ENCODE measurements at regions not wholly inside any gene's neighbourhood (a gene's known extent, or its start where the extent isn't known, plus 50 kb on each side); places are given as distances from the start of the nearest gene placed in this dataset.

DNA sequence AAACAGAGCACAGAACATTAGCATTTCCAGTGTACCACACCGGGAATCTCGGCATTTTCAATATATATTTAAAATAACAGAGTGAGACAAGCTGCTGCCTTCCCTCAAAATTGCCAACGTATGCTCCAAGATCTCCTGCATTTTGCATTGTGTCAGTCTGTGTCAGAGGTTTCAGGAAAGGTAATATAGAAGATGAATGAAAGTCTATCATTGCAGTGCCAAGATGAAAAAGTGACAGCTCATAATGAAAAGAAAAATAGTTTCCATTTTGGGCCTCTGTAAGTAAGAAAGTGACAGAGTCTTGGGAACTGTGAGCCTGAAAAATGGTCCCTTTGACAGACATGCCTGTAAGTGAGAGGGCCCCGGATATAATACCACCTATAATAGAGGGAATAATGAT is 297.8 kb upstream of the PIK3C3 start:
- Histone ChIP-seq H4K20me1 (ENCODE audit: insufficient read depth) (no peaks in the 10 kb centered on the region), H3K4me3 (IDR thresholded peaks at IDR 0.05; ENCODE audit: insufficient read depth, low read depth, low read length) (no peak overlapping the region), H2AFZ (ENCODE audit: low read depth) (no peak overlapping the region), H3K4me2 (no peak overlapping the region), H3K79me2 (ENCODE audit: insufficient read depth, low read depth) (no peaks in the 10 kb centered on the region), H3K4me1 (ENCODE audit: low read depth, poor library complexity, severe bottlenecking) (no peaks in the 10 kb centered on the region), H3K27ac (no peak overlapping the region), H3K27me3 (ENCODE audit: insufficient read depth, low read depth) (no peaks in the 10 kb centered on the region), H3K9ac (no peak overlapping the region), H3K36me3 (ENCODE audit: insufficient read depth) (no peaks in the 10 kb centered on the region)
- TF ChIP-seq, protein P1, sequence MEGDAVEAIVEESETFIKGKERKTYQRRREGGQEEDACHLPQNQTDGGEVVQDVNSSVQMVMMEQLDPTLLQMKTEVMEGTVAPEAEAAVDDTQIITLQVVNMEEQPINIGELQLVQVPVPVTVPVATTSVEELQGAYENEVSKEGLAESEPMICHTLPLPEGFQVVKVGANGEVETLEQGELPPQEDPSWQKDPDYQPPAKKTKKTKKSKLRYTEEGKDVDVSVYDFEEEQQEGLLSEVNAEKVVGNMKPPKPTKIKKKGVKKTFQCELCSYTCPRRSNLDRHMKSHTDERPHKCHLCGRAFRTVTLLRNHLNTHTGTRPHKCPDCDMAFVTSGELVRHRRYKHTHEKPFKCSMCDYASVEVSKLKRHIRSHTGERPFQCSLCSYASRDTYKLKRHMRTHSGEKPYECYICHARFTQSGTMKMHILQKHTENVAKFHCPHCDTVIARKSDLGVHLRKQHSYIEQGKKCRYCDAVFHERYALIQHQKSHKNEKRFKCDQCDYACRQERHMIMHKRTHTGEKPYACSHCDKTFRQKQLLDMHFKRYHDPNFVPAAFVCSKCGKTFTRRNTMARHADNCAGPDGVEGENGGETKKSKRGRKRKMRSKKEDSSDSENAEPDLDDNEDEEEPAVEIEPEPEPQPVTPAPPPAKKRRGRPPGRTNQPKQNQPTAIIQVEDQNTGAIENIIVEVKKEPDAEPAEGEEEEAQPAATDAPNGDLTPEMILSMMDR (conservative IDR thresholded peaks at IDR 0.05; ENCODE audit: low read depth, low read length) = no peak

DNA sequence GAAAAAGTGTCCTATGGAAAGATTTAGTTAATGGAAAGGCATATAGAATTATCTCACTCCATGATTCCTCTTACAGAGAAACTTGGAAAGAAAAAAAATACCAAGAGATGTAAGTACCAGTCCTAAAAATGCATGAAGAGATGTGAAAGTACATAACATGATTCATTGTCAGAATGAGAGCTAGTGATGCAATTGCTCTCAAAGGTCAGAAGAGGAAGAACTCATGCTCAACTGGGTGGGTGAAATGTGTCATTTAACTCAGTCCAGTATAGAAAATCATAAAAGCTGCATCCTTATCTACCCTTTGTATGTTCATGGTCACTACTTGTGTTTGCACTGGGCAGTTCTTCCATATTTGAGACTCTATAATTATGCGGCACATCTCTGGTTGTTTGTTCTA is 300.0 kb upstream of the PIK3C3 start:
- Histone ChIP-seq H3K4me1 (ENCODE audit: low read depth, poor library complexity, severe bottlenecking) (no peaks in the 10 kb centered on the region), H3K9ac (no peak overlapping the region), H3K36me3 (ENCODE audit: insufficient read depth) (no peaks in the 10 kb centered on the region), H3K27me3 (ENCODE audit: insufficient read depth, low read depth) (no peaks in the 10 kb centered on the region), H2AFZ (ENCODE audit: low read depth) (no peak overlapping the region), H3K4me3 (IDR thresholded peaks at IDR 0.05; ENCODE audit: insufficient read depth, low read depth, low read length) (no peak overlapping the region), H3K79me2 (ENCODE audit: insufficient read depth, low read depth) (no peaks in the 10 kb centered on the region), H3K4me2 (no peak overlapping the region), H4K20me1 (ENCODE audit: insufficient read depth) (no peaks in the 10 kb centered on the region), H3K27ac (no peak overlapping the region)
- TF ChIP-seq, protein P1 (conservative IDR thresholded peaks at IDR 0.05; ENCODE audit: low read depth, low read length) = no peak

DNA sequence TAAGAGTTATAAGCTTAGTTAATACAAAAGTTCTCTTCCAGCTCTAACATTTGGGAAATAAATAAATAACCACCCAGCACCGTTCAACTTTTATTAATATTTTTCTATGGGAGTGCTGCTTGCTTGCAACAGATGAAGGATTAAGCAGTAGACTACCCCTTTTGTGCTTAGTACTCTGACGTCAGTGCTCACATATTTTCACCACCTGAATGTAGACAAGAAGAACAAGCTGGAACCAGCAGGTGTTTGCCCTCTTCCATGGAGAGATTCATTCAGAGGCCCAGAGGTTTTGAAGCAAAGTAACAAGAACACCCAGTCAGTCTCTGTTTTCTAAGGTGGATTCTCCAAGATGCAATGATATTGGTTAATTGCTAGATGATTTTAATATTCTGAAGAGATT is 307.1 kb upstream of the PIK3C3 start:
- no peaks in the 10 kb centered on the region for H3K4me1 ChIP-seq (ENCODE audit: low read depth, poor library complexity, severe bottlenecking)
- no peaks in the 10 kb centered on the region for H3K79me2 ChIP-seq (ENCODE audit: insufficient read depth, low read depth)
- no peaks in the 10 kb centered on the region for H4K20me1 ChIP-seq (ENCODE audit: insufficient read depth)
- TF ChIP-seq, protein P1 (conservative IDR thresholded peaks at IDR 0.05; ENCODE audit: low read depth, low read length) = no peak
- no peak overlapping the region for H3K27ac ChIP-seq
- H3K4me3 ChIP-seq (IDR thresholded peaks at IDR 0.05; ENCODE audit: insufficient read depth, low read depth, low read length) = no peak overlapping the region
- no peak overlapping the region for H3K4me2 ChIP-seq
- no peak overlapping the region for H3K9ac ChIP-seq
- H3K27me3 ChIP-seq (ENCODE audit: insufficient read depth, low read depth) = no peaks in the 10 kb centered on the region
- H3K36me3 ChIP-seq (ENCODE audit: insufficient read depth) = no peaks in the 10 kb centered on the region
- no peak overlapping the region for H2AFZ ChIP-seq (ENCODE audit: low read depth)

DNA sequence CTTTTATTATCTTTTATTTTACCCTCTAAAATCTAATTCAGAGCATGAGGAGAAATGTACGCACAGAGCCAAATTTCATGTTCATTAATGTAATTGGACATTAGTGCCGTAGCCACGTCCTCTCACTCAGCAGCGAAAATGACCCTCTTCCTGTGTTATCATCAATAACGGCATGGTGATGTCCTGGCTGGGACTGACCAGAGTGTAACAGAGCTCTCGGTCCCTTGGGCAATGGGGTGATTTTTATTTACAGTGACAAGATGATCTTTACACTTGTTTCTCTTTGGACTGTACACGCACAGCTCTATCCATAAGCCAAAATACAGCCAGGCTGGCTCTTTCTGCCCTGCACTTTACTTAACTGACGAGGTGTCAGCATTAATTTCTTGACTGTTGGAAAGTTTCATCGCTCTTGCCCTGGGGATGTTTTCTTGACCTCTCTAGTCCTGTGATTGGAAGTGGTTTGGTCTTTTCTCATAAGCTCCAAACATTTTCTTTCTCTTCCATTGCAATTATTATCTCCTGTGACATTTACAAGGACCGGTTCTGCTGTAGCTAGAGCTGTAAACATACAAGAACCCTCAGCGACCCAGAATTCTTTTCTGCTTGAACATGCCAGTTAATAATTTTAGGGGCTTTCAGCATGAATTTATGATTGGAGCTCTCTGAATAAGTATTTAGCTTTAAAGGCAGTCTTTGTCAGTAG is 308.0 kb upstream of the PIK3C3 start:
- no peak overlapping the region for H3K27ac ChIP-seq
- H3K4me3 ChIP-seq (IDR thresholded peaks at IDR 0.05; ENCODE audit: insufficient read depth, low read depth, low read length) = no peak overlapping the region
- H3K79me2 ChIP-seq (ENCODE audit: insufficient read depth, low read depth) = no peaks in the 10 kb centered on the region
- no peak overlapping the region for H3K4me2 ChIP-seq
- H3K9ac ChIP-seq = no peak overlapping the region
- no peaks in the 10 kb centered on the region for H4K20me1 ChIP-seq (ENCODE audit: insufficient read depth)
- TF ChIP-seq, protein P1 (conservative IDR thresholded peaks at IDR 0.05; ENCODE audit: low read depth, low read length) = no peak
- H3K4me1 ChIP-seq (ENCODE audit: low read depth, poor library complexity, severe bottlenecking) = no peaks in the 10 kb centered on the region
- no peaks in the 10 kb centered on the region for H3K36me3 ChIP-seq (ENCODE audit: insufficient read depth)
- H2AFZ ChIP-seq (ENCODE audit: low read depth) = no peak overlapping the region
- no peaks in the 10 kb centered on the region for H3K27me3 ChIP-seq (ENCODE audit: insufficient read depth, low read depth)
